GM12878 (cell line): ENCODE measurements at regions not wholly inside any gene's neighbourhood (a gene's known extent, or its start where the extent isn't known, plus 50 kb on each side); places are given as distances from the start of the nearest gene placed in this dataset.

Experiments
- ATAC-seq: fragments of 200-7000 bp; cut with Tn5 transposase; 3 replicates; pipeline ENCODE4 v1.9.1; 2020; ENCODE audit warnings: mild to moderate bottlenecking, moderate library complexity
- BruUV-seq: library from RNA; stranded (reverse); fragments of 400-500 nt; replicated peaks from 2 replicates; lab custom pipeline; 2021; lab: Mats Ljungman, UMichigan
- CTCF ChIA-PET: fragments of 300-600 bp; sonication (Branson Sonifier 250); formaldehyde crosslinking; extraction: SDS; loops from one replicate; lab custom pipeline; 2021; ENCODE audit warnings: inconsistent platforms; lab: Yijun Ruan, JAX
- POLR2A ChIA-PET: fragments of 350-600 bp; formaldehyde crosslinking; extraction: SDS; loops from one replicate; lab custom pipeline; 2021; ENCODE audit warnings: inconsistent platforms; lab: Charles Lee
- RAD21 ChIA-PET: fragments of 300-600 bp; sonication (Branson Sonifier 250); formaldehyde crosslinking; loops from one replicate; lab custom pipeline; 2023; ENCODE audit warnings: antibody characterized with exemption; ENCODE audit not compliant: unreplicated experiment; lab: Charles Lee
- SMC1A ChIA-PET: fragments of 300-600 bp; sonication (Branson Sonifier 250); formaldehyde crosslinking; loops from one replicate; lab custom pipeline; 2023; ENCODE audit not compliant: unreplicated experiment, uncharacterized antibody; lab: Charles Lee
- DNase-seq: peaks from one replicate; pipeline ENCODE4 v3.0.0-alpha.2; 2011; ENCODE audit warnings: low read depth, low spot score
- FAIRE-seq: peaks from 3 replicates; lab custom pipeline; 2011; peaks lifted over from hg19 to GRCh38; lab: Jason Lieb, UNC
- H2AFZ ChIP-seq: 2 replicates; pipeline ENCODE4 v1.6.0; 2011; ENCODE audit warnings: low read depth, low read length, control low read depth; ENCODE audit not compliant: control insufficient read depth
- H3K27ac ChIP-seq: 2 replicates; pipeline ENCODE4 v1.5.1; 2011; ENCODE audit warnings: control low read depth; ENCODE audit not compliant: control insufficient read depth, insufficient read depth
- H3K27me3 ChIP-seq, 2 experiments: replicated peaks in 1 of 2; 2 replicates each; pipeline versions ENCODE4 v1.6.0 to v1.6.1; 2011; ENCODE audit warnings: low read length in 1 of 2; ENCODE audit not compliant: control insufficient read depth in 2 of 2, insufficient read depth in 2 of 2
- H3K36me3 ChIP-seq, 2 experiments: 2 replicates each; pipeline ENCODE4 v1.5.1; 2011; ENCODE audit warnings: low read length in 1 of 2; ENCODE audit not compliant: control insufficient read depth in 2 of 2, insufficient read depth in 2 of 2
- H3K4me1 ChIP-seq: 2 replicates; pipeline ENCODE4 v1.6.1; 2011; ENCODE audit warnings: mild to moderate bottlenecking, low read length, moderate library complexity, mixed read lengths; ENCODE audit not compliant: control insufficient read depth, insufficient read depth
- H3K4me2 ChIP-seq: 2 replicates; pipeline ENCODE4 v1.6.0; 2011; ENCODE audit warnings: control low read depth; ENCODE audit not compliant: control insufficient read depth, insufficient read depth
- H3K4me3 ChIP-seq: fragments of 200-600 bp; sonication (generic); 2 replicates; pipeline ENCODE4 v1.5.1; 2016
- H3K79me2 ChIP-seq: 2 replicates; pipeline ENCODE4 v1.6.0; 2011; ENCODE audit warnings: low read length; ENCODE audit not compliant: control insufficient read depth, insufficient read depth
- H3K9ac ChIP-seq: 2 replicates; pipeline ENCODE4 v1.8.0; 2011; ENCODE audit warnings: low read length, control low read depth, mixed read lengths; ENCODE audit not compliant: control insufficient read depth, insufficient read depth
- H3K9me3 ChIP-seq: replicated peaks from 3 replicates; pipeline ENCODE4 v1.5.1; 2011; ENCODE audit warnings: mild to moderate bottlenecking, low read length; ENCODE audit not compliant: control insufficient read depth, insufficient read depth
- H4K20me1 ChIP-seq: 2 replicates; pipeline ENCODE4 v1.6.0; 2011; ENCODE audit not compliant: control insufficient read depth, insufficient read depth
- BHLHE40 ChIP-seq, 2 experiments: fragments of 450-650 bp in 1 of 2; IDR thresholded peaks; 2 replicates each; pipeline ENCODE4 v1.6.1; 2011 to 2017; ENCODE audit warnings: low read depth in 2 of 2, borderline replicate concordance in 1 of 2, improper control_type of control experiment in 1 of 2, low read length in 1 of 2, mild to moderate bottlenecking in 1 of 2
- SMC3 ChIP-seq: IDR thresholded peaks from 2 replicates; pipeline ENCODE4 v1.6.1; 2011; ENCODE audit warnings: low read length, improper control_type of control experiment, borderline replicate concordance
- ZNF622 ChIP-seq: fragments of 450-650 bp; IDR thresholded peaks from 2 replicates; pipeline ENCODE4 v1.6.1; 2017; ENCODE audit warnings: mild to moderate bottlenecking, inconsistent platforms
- WGBS: methylation state at CpG from one replicate; pipeline ENCODE4 v1.1.6; 2016; ENCODE audit warnings: low lambda C conversion rate; ENCODE audit not compliant: insufficient replicate concordance, insufficient coverage; ENCODE audit errors: missing lambda C conversion rate; 5-methylcytosine and 5-hydroxymethylcytosine counted together
- in situ Hi-C: fragments of 300-500 bp; cut with MboI; formaldehyde crosslinking; loops from 9 replicates; pipeline ENCODE4 v1.14.3; 2018; ENCODE audit warnings: mixed read lengths
- intact Hi-C: fragments of 100-400 bp; cut with micrococcal nuclease; formaldehyde crosslinking; loops from one replicate; pipeline ENCODE4 v1.14.2; 2022; ENCODE audit not compliant: unreplicated experiment
- TF ChIP-seq, protein P1 (sequence below): IDR thresholded peaks from 2 replicates; pipeline ENCODE4 v1.6.1; 2011; ENCODE audit warnings: low read depth, low read length, improper control_type of control experiment, borderline replicate concordance
- TF ChIP-seq, protein P2 (sequence below): fragments of 450-650 bp; IDR thresholded peaks from 2 replicates; pipeline ENCODE4 v1.6.1; 2018; ENCODE audit warnings: mild to moderate bottlenecking, low read depth, moderate library complexity; ENCODE audit not compliant: partially characterized antibody
- TF ChIP-seq, protein P3 (sequence below): fragments of 150-350 bp; IDR thresholded peaks from 2 replicates; pipeline ENCODE4 v1.6.1; 2014; ENCODE audit warnings: mild to moderate bottlenecking, low read depth, low read length
- TF ChIP-seq, protein P4 (sequence below): IDR thresholded peaks from 2 replicates; pipeline ENCODE4 v1.6.1; 2011; ENCODE audit warnings: borderline replicate concordance, low read depth, mild to moderate bottlenecking, moderate library complexity, mixed read lengths, low read length; ENCODE audit not compliant: insufficient read depth; ENCODE audit errors: extremely low read length

DNA sequence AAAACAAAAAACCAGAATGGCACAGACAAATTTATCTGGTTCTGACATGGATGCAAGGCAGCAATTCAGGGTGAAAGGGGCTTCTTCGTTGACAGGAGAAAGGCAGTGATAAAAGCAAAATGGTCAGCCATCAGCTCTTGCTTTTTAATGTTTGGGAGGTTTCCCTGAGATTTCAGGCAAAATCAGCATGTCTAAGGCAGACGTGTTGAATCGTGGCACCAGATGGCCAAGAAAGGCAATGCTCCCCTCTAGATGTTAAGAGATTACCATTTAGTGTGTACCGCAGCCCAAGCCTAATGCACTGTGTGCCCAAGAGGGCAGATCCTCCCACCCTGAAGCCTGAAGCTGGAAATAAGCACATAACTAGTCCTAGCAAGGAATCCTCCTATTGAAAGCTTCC lies 88.8 kb upstream of the GALNT18 start:
- ChIA-PET RAD21 (no interaction called here), SMC1A (no interaction called here)
- no peak overlapping the region for H2AFZ ChIP-seq

More for the DNA sequence above, 88.8 kb upstream of the GALNT18 start:
- ChIA-PET POLR2A (no interaction called here), CTCF (no interaction called here)
- FAIRE-seq (no peak), DNase-seq (no peak), ATAC-seq (no peak)
- Histone ChIP-seq H3K4me3 (no peak overlapping the region), H3K27me3 (peaks cover 2 to 4% of the 10 kb centered on the region in 2 experiments; a peak in 1 of 4 replicates), H4K20me1 (no peaks in the 10 kb centered on the region), H3K9ac (no peak overlapping the region), H3K27ac (no peak overlapping the region), H3K4me2 (no peak overlapping the region), H3K9me3 (no peaks in the 10 kb centered on the region), H3K36me3 (no peaks in the 10 kb centered on the region), H3K79me2 (no peaks in the 10 kb centered on the region), H3K4me1 (no peaks in the 10 kb centered on the region)
- in situ Hi-C loops = no loop called here
- BruUV-seq = no TSS peak
- 18% methylated on average over 4 of the region's 4 CpGs for WGBS
- intact Hi-C loops = no loop called here
- TF ChIP-seq BHLHE40 (IDR thresholded peaks at IDR 0.05; ENCODE audit: borderline replicate concordance in 1 of 2, low read depth in 2 of 2, low read length in 1 of 2) (no peak), SMC3 (no peak), ZNF622 (no peak)
- TF ChIP-seq, protein P1, sequence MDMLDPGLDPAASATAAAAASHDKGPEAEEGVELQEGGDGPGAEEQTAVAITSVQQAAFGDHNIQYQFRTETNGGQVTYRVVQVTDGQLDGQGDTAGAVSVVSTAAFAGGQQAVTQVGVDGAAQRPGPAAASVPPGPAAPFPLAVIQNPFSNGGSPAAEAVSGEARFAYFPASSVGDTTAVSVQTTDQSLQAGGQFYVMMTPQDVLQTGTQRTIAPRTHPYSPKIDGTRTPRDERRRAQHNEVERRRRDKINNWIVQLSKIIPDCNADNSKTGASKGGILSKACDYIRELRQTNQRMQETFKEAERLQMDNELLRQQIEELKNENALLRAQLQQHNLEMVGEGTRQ = no peak
- TF ChIP-seq, protein P2, sequence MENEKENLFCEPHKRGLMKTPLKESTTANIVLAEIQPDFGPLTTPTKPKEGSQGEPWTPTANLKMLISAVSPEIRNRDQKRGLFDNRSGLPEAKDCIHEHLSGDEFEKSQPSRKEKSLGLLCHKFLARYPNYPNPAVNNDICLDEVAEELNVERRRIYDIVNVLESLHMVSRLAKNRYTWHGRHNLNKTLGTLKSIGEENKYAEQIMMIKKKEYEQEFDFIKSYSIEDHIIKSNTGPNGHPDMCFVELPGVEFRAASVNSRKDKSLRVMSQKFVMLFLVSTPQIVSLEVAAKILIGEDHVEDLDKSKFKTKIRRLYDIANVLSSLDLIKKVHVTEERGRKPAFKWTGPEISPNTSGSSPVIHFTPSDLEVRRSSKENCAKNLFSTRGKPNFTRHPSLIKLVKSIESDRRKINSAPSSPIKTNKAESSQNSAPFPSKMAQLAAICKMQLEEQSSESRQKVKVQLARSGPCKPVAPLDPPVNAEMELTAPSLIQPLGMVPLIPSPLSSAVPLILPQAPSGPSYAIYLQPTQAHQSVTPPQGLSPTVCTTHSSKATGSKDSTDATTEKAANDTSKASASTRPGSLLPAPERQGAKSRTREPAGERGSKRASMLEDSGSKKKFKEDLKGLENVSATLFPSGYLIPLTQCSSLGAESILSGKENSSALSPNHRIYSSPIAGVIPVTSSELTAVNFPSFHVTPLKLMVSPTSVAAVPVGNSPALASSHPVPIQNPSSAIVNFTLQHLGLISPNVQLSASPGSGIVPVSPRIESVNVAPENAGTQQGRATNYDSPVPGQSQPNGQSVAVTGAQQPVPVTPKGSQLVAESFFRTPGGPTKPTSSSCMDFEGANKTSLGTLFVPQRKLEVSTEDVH = no peak
- TF ChIP-seq, protein P3, sequence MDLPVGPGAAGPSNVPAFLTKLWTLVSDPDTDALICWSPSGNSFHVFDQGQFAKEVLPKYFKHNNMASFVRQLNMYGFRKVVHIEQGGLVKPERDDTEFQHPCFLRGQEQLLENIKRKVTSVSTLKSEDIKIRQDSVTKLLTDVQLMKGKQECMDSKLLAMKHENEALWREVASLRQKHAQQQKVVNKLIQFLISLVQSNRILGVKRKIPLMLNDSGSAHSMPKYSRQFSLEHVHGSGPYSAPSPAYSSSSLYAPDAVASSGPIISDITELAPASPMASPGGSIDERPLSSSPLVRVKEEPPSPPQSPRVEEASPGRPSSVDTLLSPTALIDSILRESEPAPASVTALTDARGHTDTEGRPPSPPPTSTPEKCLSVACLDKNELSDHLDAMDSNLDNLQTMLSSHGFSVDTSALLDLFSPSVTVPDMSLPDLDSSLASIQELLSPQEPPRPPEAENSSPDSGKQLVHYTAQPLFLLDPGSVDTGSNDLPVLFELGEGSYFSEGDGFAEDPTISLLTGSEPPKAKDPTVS = no peak
- TF ChIP-seq, protein P4, sequence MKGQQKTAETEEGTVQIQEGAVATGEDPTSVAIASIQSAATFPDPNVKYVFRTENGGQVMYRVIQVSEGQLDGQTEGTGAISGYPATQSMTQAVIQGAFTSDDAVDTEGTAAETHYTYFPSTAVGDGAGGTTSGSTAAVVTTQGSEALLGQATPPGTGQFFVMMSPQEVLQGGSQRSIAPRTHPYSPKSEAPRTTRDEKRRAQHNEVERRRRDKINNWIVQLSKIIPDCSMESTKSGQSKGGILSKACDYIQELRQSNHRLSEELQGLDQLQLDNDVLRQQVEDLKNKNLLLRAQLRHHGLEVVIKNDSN = no peak
- TF ChIP-seq, all 136 proteins: peak for 0
